HG02870 (cell line): ENCODE measurements at regions not wholly inside any gene's neighbourhood (a gene's known extent, or its start where the extent isn't known, plus 50 kb on each side); places are given as distances from the start of the nearest gene placed in this dataset.
"Not testable (repeated sequence)": the region's sequence is repeated elsewhere in the genome, so short reads cannot be mapped to it uniquely, and the experiment has no call there.

Experiments
- ATAC-seq: cut with Tn5 transposase; IDR thresholded peaks from one replicate; pipeline ENCODE4 v1.9.1; 2021; ENCODE audit warnings: mild to moderate bottlenecking, moderate library complexity; ENCODE audit not compliant: unreplicated experiment

DNA sequence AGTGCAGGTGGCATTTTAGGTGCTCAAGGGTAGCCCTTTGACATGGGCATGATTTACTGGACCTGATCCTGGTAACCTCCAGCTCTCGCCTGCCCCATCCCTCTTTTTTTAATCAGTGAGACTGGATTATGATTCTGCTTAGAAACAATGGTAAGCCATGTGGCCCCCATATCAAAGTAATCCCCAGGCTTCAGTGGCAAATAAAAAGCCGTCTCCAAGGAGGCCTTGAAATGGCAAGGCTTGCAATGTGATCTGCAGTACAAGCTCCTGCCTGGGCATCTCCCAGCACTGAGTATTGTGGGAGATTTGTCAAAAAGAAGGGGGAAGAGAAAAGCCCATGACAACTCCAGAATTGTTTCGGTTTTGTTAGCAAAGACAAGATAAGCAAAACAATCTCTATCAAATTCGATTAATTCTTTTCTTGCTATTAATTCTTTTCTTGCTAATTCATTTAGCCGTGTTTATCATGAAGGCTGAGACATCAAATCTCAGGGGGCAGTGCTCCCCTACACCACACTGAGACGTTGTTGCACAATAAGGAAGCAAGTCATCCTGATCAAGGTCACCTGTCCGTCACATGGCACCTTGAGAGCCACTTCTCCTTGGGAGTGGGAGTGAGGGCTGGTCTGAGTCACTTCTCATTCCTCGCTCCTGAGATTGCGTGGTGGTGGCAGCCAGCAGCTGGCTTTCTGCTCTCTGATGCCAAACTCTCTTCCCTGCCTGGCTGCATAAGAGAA is 312.7 kb upstream of the GATB start:
- ATAC-seq, result no peak

DNA sequence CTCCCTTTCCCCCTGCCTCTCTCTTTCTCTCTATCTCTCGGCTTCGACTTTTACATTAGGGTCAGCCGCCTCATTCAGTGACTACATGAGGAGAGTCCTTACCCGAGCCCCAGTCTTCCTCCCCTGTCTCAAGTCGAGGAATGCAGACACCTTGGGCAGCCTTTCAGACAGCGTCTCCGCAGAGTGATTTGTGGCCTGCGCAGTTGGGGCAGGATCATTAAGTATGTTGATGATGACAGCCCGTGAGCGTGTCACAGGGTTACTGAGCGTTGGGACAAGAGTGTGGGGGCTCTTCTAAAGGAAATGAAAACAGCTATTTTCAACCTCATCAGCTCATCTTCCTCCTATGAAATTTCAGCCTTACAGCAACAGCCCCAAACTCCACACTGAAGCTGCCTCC is 312.1 kb upstream of the GATB start:
- ATAC-seq, result no peak

DNA sequence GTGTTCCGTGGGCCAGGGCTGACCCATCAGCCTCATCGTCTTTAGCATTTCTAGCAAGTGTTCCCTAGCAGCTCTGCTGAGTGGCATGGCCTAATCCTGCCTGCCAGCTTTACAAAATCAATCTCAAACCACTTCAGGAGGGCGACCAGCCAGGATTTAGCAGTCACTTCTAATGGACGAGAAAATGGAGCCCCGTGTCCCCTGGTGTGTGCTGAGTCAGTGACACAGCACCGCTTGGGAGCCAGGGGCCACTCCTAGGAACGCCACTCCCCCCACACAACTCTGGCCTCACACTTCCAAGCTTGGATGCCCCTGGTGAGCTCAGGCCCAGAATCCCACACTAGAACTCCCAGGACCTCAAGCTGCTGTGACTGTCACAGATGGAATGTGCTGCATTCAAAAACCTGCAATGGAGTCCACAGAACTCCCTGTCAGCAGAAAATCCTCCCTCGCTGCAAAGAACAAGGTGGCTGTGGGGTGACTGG is 311.2 kb upstream of the GATB start:
- ATAC-seq, result no peak

DNA sequence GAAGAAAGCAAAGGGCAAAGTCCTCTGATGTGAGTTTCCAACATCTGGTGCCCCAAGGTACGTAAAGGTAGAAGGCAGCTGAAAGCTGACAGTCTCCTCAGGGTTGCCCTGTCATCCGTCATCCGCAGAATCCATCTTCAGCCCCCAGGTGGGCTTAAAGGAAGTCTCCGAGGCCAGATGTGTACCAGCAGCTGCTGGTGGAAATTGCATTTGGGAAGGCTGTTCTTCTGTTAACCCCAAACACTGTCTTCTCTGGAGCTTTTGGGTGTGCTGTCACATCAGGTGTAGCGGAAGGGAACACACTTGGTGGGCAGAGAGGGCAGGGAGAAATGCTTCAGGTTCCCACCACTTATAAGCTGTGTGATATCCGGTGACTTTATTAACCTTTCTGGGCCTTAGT is 310.0 kb upstream of the GATB start:
- ATAC-seq, result no peak

DNA sequence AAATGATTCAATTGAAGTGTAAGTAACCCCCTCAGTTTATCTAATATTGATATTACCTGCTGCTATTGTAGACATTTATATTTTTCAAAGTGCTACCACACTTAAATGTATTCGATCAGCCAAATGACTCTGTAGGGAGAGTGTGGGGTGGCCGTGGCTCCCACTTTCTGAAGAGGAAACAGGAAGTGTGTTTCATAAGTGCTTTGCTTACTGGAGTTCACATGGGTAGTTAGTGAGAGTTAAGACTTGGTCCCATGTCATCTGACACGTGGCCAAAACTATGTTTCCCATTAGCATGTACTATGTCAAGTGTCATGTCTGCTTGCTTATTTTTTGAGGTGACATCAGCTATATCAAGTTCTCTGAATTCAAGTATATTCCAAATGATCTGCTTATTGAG is 308.1 kb upstream of the GATB start:
- no peak for ATAC-seq

DNA sequence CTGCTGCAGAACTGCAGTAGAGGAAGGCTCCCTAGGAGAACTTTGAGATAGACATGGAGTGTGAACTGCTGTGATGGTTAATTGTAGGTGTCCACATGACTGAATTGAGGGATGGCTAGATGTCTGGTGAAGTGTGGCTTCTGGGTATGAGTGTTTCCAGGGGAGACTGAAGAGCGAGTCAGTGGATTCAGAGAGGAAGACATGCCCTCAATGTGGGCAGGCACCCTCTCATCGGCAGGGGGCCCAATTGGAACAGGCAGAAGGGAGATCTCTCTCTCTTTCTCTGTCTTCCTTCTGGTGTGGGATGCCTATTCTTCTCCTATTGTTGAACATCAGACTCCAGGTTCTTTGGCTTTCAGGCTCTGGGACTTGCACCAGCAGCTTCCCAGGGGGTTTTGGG is 304.7 kb upstream of the GATB start:
- no peak for ATAC-seq

DNA sequence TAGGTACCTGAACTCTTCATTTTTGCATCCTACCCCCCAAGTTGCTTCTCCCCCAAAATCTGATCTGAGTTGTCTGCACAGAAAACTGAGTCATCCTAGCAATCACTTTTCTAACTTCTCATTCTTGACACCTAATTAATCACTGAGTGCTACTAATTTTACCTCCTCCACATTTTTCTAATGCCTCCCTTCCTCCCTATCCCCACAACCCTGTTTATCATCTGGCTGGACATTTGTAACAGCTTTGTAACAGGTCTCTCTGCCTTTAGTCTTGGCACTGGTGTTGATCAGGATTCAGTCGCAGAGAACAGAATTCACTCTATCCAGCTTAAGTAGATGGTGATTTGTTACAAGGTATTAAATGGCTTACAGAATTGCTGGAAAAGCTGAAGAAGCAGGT is 303.9 kb upstream of the GATB start:
- ATAC-seq, result no peak

DNA sequence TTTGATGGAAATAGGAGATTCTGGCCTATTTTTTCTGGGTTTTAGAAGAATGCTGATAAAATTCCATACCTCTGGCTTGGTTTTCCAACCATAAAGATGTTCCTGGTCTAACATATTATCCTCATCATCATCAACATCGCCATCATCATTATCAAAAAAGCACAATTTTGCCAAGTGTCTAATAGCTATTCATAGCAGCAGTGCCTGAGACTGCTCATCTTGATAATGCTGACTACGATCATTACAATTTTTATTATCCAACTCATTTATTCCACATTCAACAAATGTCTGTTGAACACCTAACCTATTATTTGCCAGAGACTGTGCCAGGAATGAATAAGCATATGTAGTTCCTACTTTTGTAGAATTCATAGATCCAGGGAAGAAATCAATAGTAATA is 303.5 kb upstream of the GATB start:
- no peak for ATAC-seq

DNA sequence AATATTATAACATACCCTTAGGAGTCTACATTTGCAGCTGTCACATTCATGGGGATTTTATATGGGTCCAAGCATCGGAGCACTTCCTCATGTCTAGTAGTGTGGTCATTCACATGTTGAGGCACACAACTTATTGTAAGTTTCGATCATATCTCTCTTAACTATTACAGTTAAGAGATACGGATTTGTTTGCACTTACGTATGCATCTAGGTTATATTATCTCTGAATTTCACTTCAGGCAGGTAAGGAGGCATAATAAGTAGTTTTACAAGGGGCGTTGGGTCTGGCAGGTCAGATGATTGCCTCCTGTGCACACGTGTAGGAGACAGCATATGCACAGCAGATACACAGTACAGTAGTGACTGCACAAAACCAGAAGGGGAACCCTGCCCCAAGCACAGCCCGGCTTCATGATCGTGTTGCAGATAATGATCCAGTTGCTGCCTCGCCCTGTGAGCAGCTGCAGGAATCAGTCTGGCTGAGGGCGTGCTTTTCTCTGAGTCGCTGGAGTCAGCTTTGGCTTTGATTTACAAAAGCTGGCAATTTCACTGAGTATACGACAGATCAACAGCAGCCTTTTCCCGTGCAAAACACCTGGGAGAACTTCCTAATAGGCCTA is 302.9 kb upstream of the GATB start:
- no peak for ATAC-seq

DNA sequence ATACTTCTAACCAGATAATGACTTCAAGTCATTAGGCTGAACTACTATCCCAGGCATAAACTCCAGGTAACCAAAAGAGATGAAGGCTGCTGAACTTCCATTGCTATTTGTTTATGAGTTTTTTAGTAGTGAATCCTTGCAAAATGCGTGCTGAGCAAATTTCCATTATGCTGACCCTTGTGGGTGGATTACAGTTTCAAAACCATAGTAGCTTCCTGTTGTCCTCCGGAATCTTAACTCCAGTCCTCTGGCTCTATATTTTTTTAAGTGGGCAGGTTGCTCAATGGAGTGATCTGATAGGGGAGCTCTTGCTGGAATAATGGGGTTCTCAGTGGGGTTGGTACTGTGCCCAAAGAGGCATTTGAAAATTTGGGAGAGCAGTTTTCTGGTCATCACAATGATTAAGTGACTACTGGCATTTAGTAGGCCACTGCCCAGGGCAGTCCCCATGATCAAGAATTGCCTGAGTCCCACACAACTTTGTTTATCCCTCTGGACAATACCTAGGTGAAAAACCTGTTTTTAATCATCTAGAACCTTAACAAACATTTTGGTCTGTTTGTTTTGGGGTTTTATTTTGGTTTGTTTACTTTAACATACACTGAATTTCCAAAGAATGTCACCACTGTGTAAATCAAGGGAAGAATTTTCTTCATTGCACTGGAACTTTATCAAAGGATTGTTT is 302.3 kb upstream of the GATB start:
- no peak for ATAC-seq

DNA sequence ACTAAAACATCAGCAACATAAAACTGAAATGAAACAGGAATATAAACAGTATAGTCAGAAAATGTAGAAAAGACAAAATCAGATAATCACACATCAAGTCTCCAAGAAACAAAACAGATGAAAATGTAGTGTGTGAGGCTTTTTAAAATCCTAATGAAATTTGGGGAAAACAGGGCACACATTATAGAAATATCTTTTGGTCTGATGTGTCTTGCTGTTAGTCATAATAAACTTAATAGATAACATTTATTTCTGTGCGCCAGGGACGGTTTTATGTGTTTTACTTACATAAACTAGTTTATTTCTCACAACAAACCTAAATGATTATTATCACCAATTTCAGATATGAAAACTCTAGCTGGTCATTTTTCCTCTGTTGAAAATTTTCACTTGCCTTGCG is 293.9 kb upstream of the GATB start:
- no peak for ATAC-seq

DNA sequence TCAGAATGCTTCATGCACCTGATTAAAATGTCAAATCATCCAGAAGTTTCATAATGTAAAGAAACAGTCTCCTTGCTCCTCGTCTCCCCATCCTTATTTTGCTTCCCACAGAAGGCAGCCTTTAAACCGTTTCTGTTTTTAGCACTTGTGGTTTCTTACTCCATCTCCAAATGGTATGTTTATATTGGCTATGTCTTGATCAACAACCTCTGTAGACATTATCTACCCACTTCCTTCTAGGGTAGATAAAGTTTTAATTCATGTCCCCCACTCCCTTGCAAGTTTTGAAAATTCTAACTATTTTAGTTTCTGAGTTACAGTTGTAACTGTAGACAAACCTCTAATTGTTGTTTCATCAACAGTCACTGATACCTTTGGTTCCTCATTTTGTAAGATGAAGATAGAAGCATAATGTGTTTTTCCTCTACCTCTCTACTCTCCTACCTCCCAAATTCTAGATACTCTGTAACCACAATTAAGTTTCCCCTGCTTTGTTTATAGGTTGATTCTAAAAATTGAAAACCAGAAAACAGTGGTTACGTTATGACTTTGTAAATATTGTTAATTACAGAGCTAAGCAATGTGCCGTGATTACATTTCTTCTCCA is 291.7 kb upstream of the GATB start:
- ATAC-seq, result peak; percentile 62

DNA sequence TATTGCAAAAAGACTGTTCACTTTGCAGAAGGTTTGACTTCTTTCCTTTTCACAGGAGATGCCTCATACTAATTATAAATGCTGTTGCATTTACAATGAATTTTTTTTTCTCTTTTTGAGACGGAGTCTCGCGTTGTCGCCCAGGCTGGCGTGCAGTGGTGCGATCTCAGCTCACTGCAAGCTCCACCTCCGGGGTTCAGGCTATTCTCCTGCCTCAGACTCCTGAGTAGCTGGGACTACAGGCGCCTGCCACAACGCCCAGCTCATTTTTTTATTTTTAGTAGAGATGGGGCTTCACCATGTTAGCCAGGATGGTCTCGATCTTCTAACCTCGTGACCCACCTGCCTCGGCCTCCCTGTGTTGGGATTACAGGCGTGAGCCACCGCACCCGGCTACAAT is 290.5 kb upstream of the GATB start:
- ATAC-seq, result not testable (repeated sequence)

DNA sequence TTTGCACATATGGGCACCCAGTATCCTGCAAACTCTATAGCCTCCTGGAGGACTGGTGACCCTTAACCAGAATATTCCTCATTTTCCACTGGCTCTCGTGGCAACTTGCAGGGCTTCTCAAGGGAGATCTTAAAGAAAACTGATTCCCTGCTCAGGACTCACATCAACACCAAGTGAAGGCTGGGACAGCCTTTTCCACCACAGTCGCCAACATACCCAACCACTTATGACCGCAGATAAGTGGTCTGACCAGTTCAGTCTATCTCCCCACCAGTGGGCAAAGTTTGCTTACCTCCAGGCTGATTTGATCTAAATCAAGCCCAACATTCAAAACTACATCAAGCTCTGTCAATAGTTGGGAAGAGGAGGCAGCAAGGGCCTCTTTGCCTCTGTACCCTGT is 289.3 kb upstream of the GATB start:
- ATAC-seq, result no peak

DNA sequence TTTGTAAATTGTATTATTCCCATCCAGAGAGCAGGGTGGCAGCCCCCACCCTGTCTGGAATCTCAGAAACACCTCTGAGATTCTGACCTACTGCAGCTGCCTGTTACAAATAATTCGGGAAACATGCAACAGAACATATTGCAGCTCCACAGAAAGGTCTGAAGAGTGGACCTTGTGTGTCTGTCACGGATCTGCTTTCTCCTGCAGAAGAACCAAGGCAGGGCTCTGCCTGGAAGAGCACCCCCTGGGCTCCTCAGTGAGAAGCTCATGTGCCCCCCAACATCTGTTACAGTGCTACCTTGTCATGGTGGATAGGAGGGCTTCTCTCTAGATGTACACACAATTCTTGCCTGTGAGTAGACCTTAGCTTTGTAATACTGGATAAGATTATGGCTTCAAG is 286.6 kb upstream of the GATB start:
- ATAC-seq, result no peak

DNA sequence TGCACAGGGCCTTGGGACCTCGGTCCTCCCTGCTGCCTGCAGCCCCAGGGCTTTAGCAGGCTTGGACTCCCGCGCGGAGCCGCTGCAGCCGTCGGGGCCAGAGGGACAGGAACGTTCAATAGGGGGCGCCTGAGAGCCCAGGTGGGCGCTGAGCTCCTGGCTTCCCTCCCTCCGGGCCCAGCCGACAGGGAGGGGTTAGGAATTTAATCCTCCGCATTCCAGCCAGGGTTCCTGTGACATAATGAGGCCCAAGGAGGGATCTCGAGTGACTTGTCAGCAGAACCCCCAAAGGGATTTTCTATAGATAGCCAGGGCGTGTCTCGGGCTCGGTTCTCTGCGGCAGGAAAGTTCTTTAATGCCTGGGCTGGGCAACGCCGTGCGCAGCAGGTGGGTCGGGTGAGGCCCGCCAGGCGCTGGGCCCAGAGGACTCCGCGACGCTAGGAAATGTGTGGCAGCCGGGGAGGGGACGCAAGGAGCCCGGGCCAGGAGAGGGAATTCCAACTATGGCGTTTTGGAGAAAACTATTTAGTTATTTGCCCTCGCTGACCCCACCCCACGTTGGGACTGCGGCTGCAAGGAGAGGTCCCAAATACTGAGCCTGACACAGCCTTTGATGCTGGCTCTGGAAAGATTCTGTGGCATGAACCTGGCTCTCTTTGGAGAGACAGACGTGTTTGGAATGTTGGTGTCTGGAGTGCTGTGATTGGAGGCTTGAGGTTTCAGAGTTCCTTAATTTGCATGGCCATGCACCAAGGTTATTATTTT is 285.2 kb upstream of the GATB start:
- peak; percentile 56 for ATAC-seq

DNA sequence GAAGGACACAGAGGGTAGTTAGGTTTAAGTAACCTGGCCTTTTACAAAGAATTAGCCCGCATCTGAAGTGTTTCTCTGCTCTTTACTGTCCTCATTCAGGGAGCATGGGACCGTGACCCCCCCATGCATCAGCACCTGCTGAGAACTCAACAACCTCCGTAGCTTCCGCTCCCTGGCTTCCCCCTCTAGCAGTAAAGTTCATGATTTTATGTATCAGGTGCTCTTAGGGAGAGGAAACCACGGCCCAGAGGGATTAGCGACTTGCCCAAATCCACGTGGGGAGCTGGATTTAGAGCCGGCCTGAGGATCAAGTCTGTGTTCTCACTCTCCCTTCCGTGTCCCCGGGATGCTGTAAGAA is 284.6 kb upstream of the GATB start:
- ATAC-seq, result peak; percentile 10

DNA sequence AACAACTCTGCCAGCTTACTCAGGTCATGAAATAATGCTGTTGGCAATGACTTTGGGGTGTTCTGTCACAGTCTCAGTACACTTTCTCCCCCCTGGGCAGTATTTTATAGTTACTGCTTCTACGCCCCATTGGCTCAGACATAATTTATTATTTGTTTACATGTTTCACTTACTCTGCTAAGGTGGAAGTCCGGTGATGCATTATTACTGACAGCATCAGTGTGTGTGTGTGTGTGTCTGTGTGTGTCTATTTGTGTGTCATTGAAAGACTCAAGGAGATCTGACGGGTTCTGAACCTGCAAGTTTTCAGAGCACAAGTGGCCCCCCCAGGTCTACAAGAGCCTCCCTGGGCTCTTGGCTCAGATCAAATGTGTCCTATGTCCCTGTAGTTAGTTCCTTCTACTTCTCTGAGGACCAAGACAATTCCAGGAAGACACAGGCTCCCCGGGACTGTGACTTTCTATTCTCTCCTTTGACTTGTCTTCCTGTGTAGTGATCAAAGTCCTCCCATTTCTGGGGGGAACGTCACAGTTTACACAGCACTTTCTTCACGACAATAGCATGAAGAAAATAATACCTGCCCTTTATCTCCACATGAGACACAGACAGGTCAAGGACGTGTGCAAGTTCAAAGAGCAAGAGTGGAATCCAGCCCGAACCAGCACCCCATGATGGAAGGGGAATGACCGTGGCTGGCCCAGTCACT is 283.7 kb upstream of the GATB start:
- ATAC-seq, result no peak

DNA sequence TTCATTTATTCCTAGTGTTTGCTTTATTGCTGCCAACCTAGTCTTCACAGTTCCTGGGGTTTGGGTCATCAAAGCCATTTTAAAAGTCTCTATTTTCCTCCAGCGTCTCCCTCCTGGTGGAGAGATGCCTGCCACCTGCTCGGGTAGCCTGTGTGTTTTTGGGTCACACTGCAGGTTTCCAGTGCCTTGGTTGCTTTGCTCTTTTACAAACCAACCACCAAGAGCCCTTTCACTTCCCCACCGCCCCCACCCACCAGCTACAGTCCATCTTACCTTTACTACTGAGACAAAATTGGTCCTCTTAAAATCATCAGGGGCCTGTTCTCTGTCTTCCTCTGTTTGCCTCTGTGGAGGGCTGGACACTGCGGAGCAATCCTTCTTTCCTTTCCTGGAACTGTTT is 280.5 kb upstream of the GATB start:
- ATAC-seq, result no peak

DNA sequence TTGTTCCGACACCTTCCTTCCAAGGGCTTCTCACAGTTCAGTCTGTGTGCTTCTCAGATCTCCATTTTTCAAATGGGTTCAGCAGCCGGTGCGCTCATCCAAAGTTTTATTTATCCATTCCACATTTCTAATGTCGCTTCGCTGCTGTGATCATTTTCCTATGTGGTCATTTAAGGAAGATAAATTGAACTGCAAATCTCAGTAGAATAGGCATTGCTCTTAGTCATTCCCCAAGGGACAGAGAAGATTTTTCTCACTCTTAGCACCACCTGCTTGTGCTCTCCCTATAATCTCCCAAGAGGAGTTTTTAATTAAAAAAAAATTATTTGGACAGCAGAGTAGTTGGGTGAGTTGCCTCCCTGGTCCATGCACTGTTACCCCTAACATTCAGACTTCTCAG is 278.9 kb upstream of the GATB start:
- no peak for ATAC-seq
